GM23248 (cell line): ENCODE measurements at regions not wholly inside any gene's neighbourhood (a gene's known extent, or its start where the extent isn't known, plus 50 kb on each side); places are given as distances from the start of the nearest gene placed in this dataset.

Experiments
- EZH2 ChIP-seq: fragments of 200-600 bp; sonication (generic); IDR thresholded peaks from 2 replicates; pipeline ENCODE4 v1.6.1; 2018; ENCODE audit warnings: antibody characterized with exemption, mild to moderate bottlenecking; ENCODE audit not compliant: insufficient read depth, poor library complexity, severe bottlenecking
- EZH2phosphoT487 ChIP-seq: fragments of 200-600 bp; sonication (generic); IDR thresholded peaks from 2 replicates; pipeline ENCODE4 v1.6.1; 2018; ENCODE audit warnings: antibody characterized with exemption, moderate library complexity, mild to moderate bottlenecking, low read depth; ENCODE audit not compliant: insufficient read depth

DNA sequence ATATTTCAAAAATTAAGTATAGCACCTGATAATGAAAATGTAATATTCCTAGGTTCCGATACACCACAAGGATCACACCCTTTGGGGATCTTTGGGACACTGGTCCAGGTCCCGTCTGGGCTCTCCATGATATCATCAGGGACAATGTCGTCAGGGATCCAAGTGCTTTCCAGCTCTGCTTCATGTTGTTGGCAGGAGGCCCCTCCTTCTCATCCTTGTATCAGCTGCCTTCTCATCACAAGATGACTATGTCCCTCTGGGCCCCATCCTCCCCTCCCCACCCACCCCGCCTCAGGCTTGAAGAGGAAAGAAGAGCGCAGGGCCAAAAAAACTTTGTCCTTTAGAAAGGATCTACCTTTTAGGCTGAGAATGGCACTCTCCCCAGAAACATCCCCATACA, 128.3 kb upstream of the KLF3 start:
- TF ChIP-seq EZH2 (no peak), EZH2phosphoT487 (no peak)
